DND-41 (cell line): ENCODE measurements at regions not wholly inside any gene's neighbourhood (a gene's known extent, or its start where the extent isn't known, plus 50 kb on each side); places are given as distances from the start of the nearest gene placed in this dataset.

ENCODE experiments used
- ATAC-seq: fragments of 200-7000 bp; cut with Tn5 transposase; 3 replicates; pipeline ENCODE4 v1.9.1; 2021; ENCODE audit warnings: low read depth; ENCODE audit not compliant: insufficient read depth
- DNase-seq: peaks from one replicate; pipeline ENCODE4 v3.0.0-alpha.2; 2020
- H2AFZ ChIP-seq: 2 replicates; pipeline ENCODE4 v1.6.0; 2012; ENCODE audit warnings: low read depth, low read length
- H3K27ac ChIP-seq: 2 replicates; pipeline ENCODE4 v1.5.1; 2012; ENCODE audit warnings: low read length, inconsistent platforms
- H3K27me3 ChIP-seq: fragments of 200-600 bp; sonication (generic); 2 replicates; pipeline ENCODE4 v1.6.0; 2012; ENCODE audit warnings: low read length, mild to moderate bottlenecking, inconsistent platforms; ENCODE audit not compliant: insufficient read depth, poor library complexity
- H3K36me3 ChIP-seq: 2 replicates; pipeline ENCODE4 v1.5.1; 2012; ENCODE audit warnings: low read length, inconsistent platforms; ENCODE audit not compliant: insufficient read depth
- H3K4me1 ChIP-seq: 2 replicates; pipeline ENCODE4 v1.5.1; 2012; ENCODE audit warnings: mild to moderate bottlenecking, low read length; ENCODE audit not compliant: insufficient read depth
- H3K4me2 ChIP-seq: 2 replicates; pipeline ENCODE4 v1.6.0; 2012; ENCODE audit warnings: mild to moderate bottlenecking, moderate library complexity, low read length, inconsistent platforms; ENCODE audit not compliant: insufficient read depth
- H3K4me3 ChIP-seq, 2 experiments: fragments of 200-600 bp in 1 of 2; shearing (Covaris generic) in 1 of 2; 2 replicates each; pipeline ENCODE4 v1.5.1; 2012 to 2016; ENCODE audit warnings: inconsistent platforms in 2 of 2, low read length in 2 of 2, mild to moderate bottlenecking in 2 of 2, low read depth in 1 of 2, moderate library complexity in 1 of 2
- H3K79me2 ChIP-seq: 2 replicates; pipeline ENCODE4 v1.6.0; 2012; ENCODE audit warnings: low read length, inconsistent platforms; ENCODE audit not compliant: insufficient read depth
- H3K9ac ChIP-seq: 2 replicates; pipeline ENCODE4 v1.6.0; 2012; ENCODE audit warnings: low read depth, mild to moderate bottlenecking, inconsistent platforms, low read length, moderate library complexity
- H3K9me3 ChIP-seq: 2 replicates; pipeline ENCODE4 v1.5.1; 2012; ENCODE audit warnings: low read length, moderate library complexity, mild to moderate bottlenecking, inconsistent platforms; ENCODE audit not compliant: insufficient read depth, severe bottlenecking
- H4K20me1 ChIP-seq: 2 replicates; pipeline ENCODE4 v1.6.0; 2012; ENCODE audit warnings: low read length; ENCODE audit not compliant: insufficient read depth
- CTCF ChIP-seq: IDR thresholded peaks from 2 replicates; pipeline ENCODE4 v1.5.1; 2012; ENCODE audit warnings: borderline replicate concordance, low read length, moderate library complexity, mild to moderate bottlenecking; ENCODE audit not compliant: poor library complexity, severe bottlenecking; ENCODE audit errors: extremely low read depth
- EZH2 ChIP-seq: IDR thresholded peaks from 3 replicates; pipeline ENCODE4 v1.6.1; 2012; ENCODE audit warnings: borderline replicate concordance, low read depth, mild to moderate bottlenecking, moderate library complexity, low read length, inconsistent platforms; ENCODE audit not compliant: severe bottlenecking

DNA sequence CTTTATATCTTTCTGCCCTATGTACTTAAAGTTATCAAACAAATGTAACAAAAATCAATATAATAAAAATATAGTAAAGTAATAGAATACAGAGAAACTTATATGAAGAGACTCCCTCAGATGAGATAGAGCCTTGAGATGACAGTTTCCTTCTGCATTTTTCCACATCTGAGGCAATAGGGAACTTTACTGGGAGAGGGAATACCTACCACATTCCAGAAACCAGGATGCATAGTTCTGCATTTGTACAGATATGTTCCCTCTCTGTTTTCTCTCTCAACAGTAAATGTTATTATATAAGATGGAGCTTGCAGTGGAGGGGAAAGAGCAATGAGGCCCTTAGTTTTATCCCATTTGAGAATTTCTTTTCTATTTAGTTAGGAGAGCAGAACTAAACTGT lies 109.6 kb upstream of the KCNN2 start:
- H3K27me3 ChIP-seq: no peaks in the 10 kb centered on the region

DNA sequence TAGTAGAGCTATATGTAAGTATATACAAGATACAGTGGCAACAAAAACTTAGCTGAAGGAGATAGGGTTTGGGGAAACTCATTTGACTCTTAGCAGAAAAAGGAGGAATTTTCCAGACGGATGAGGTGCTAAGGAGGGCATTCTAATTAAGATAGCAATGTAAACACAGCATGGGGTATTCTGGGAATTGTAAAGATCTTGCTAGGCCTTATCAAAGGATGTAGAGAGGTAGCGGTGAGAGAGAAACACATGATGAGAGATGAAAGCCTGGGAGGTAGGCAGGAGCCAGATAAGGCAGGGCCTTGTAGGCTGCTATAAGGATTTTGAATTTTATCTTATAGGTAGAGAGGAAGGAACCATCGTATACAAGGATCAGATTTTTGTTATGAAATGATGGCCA lies 106.6 kb upstream of the KCNN2 start:
- Histone ChIP-seq H3K79me2 (no peaks in the 10 kb centered on the region), H3K9ac (no peak overlapping the region), H3K36me3 (no peaks in the 10 kb centered on the region), H3K4me3 (no peak overlapping the region), H3K4me1 (no peaks in the 10 kb centered on the region), H3K27me3 (no peaks in the 10 kb centered on the region), H3K4me2 (no peak overlapping the region), H2AFZ (no peak overlapping the region), H3K27ac (no peak overlapping the region), H4K20me1 (no peaks in the 10 kb centered on the region), H3K9me3 (no peaks in the 10 kb centered on the region)
- TF ChIP-seq EZH2: no peak
- TF ChIP-seq CTCF: no peak
- DNase-seq: no peak
- ATAC-seq: no peak

More for the DNA sequence above, 109.6 kb upstream of the KCNN2 start:
- Histone ChIP-seq H3K36me3 (no peaks in the 10 kb centered on the region), H3K9me3 (no peaks in the 10 kb centered on the region), H3K27ac (no peak overlapping the region), H3K79me2 (no peaks in the 10 kb centered on the region), H3K4me1 (no peaks in the 10 kb centered on the region), H3K4me2 (no peak overlapping the region), H3K9ac (no peak overlapping the region), H2AFZ (no peak overlapping the region), H3K4me3 (no peak overlapping the region), H4K20me1 (no peaks in the 10 kb centered on the region)
- TF ChIP-seq CTCF (no peak), EZH2 (no peak)
- DNase-seq: no peak
- no peak for ATAC-seq

DNA sequence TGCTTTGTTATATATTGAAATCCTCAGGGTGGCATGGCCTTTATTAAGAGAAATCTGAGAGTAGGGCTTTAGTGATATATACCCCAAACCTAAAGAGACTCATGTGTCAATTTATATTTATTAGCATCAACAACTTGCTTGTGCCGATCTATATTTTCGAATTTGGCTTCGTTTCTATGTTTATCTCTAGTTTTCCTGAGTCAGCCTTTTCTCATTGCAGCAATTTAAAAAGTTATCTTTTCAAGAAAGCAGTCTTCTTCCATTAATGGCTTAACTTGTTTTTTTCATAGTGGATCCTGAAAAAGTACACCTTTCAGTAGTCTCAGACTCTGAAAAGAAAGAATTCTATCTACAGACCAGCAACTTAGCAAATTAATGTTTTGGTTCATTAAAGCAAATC lies 99.9 kb upstream of the KCNN2 start:
- no peak overlapping the region for H3K4me3 ChIP-seq
- no peaks in the 10 kb centered on the region for H3K36me3 ChIP-seq
- H2AFZ ChIP-seq: no peak overlapping the region
- DNase-seq (no peak), ATAC-seq (no peak)
- H3K27me3 ChIP-seq: no peaks in the 10 kb centered on the region
- H3K4me1 ChIP-seq: no peaks in the 10 kb centered on the region
- H3K9me3 ChIP-seq: no peaks in the 10 kb centered on the region
- no peaks in the 10 kb centered on the region for H3K79me2 ChIP-seq
- no peak overlapping the region for H3K9ac ChIP-seq
- TF ChIP-seq CTCF (no peak), EZH2 (no peak)
- H3K27ac ChIP-seq: no peak overlapping the region
- no peak overlapping the region for H3K4me2 ChIP-seq
- no peaks in the 10 kb centered on the region for H4K20me1 ChIP-seq
